CMK (cell line): ENCODE measurements at regions not wholly inside any gene's neighbourhood (a gene's known extent, or its start where the extent isn't known, plus 50 kb on each side); places are given as distances from the start of the nearest gene placed in this dataset.

Experiments used
- DNase-seq: peaks from one replicate; pipeline ENCODE4 v3.0.0-alpha.2; 2010; ENCODE audit warnings: low read depth

DNA sequence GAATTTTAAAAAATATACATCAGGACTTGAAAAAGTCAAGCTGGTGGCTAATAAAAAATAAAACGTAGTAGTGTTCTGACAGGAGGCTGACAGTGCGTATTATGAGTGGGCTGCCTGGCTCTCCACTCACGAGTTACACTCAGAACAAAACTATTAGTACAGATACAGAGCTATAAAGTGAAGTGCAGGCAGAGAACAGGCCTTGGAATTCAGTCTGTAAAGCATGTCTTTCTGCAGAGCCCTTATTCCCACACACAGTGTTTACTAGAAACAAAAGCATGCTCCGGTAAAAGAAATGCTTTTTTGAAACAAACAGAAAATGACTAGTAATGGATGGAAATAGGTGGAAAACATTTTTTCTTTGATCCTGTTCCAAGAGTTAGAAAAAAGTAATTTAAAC, 334.7 kb downstream of the DIRAS2 start:
- no peak for DNase-seq

DNA sequence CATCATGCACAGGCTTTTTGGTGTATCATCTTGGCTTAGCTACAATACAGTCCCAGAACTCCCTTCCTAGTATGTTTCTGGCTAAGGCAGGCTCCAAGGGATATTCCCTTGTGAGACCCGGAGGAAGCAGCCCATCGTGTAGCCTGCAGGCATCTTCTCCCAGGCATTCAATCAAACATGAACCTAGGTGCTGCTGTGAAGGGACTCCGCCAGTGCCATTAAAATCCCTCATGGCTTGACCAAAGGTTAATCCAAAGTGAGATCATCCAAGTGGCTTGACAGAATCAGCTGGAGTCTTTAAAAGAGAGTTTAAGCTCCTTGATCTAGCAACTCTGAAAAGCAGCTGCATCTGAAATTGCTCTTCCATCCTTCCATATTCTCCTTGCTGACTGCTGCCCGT, 333.9 kb downstream of the DIRAS2 start:
- no peak for DNase-seq

- DNase-seq: no peak
Observed at GRCh38 chr9:90309809-90310520, 332.7 kb downstream of the DIRAS2 start.

DNA sequence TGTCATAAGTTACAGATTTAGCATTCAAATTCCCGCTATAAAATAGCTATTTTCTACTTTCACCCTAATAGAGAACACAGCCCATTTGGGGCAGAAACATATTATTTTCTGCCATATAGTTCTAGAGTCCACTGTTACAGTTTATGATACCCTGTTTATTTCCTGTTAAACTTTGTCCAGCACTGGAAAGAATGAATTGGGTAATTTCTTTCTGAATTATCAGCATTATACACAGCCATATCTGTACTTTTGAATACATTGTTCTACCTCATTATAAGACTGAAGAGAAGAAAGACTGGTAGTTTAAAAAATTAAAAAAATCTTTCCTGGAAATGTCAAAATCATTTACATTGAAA, 332.1 kb downstream of the DIRAS2 start:
- DNase-seq: no peak

- no peak for DNase-seq
Observed at GRCh38 chr9:90311811-90312210, 330.8 kb downstream of the DIRAS2 start.

DNA sequence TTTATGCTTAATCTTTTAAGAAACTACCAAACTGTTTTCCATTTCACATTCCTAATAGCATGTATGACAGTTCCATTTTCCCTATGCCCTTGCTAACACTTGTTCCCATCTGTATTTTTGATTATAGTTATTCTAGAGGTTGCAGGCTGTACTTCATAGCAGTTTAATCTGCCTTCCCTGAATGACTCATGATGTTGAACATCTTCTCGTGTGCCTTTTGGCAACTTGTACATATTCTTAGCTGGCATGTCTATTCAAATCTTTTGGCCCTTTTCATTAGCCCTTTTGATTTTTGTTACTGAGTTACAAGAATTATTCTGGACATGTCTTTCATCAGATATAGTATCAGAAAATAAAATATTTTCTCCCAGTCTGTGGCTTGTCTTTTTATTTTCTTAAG, 320.3 kb downstream of the DIRAS2 start:
- DNase-seq: no peak

GRCh38 chr9:90325913-90326653, 316.5 kb downstream of the DIRAS2 start:
- no peak for DNase-seq

GRCh38 chr9:90330231-90330630, 312.4 kb downstream of the DIRAS2 start:
- no peak for DNase-seq

DNA sequence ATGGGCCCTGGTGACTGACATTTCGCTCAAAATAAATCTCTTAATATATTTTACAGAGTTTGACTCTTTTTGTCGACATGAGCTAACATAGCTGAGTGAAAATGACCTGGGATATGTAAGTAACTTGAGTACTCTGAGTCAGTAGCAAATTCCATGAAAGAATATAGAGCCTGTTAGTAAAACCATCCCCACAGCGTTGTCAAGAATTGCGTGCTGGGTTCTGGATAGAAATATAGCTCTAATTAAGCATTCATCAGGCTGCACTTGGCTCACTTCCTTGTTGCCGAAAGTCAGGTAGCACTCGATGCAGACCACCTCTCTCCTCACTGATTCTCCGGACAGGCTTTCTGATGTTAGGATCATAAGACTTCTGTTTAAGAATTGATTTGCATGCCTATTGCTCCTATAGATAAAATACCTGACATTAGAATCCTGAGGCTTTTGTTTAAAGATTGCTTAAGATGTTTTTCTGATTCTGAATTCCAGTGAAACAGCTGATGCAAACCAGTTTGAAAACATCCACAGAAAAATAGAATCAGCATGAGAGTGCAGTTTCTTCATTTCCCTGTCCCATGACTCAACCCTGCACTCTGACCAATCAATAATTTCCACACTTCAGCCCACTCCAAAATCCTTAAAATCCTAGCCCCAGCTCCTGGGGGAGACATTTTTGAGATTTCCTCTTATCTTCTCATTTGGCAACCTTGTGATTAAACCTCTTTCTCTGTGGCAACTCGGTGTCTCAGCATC, 310.6 kb downstream of the DIRAS2 start:
- no peak for DNase-seq

GRCh38 chr9:90333226-90333625, 309.4 kb downstream of the DIRAS2 start:
- no peak for DNase-seq

DNA sequence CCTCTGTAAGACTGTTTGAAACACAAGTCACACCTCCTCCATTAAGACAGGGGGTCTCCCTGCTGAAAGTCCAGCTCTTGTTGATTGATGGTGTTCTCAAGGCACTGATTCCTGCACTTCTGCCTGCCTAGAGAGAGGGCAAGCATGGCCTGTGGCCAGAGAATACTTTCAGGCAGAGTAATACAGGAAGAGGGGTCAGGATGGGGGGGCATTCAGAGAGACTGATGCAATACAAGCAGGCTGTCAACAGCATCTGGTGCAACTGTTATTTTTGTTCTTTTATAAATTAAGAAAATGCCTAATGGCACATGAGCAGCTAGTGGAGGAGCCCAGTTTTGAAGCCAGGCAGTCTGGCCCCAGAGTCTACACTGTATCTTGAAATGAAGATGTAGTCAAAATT, 302.2 kb downstream of the DIRAS2 start:
- DNase-seq: no peak

DNA sequence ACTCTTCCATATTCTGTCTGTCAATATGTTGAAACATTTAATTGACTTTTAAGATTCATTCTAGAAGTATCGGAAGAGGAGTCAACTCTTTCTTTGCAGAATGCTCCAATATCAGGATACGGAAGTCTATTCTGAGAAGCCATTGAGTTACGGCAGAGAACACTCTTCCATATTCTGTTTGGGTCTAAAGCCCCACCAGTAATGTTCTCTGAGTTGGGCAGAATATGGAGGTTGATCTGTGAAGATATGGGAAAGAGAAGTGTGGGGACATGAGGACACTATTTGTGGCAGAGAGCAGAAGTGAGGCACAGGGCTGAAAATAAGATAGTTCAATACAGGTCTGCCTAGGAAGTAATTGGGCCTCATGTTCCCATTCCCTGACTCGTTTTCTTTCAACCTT, 300.0 kb downstream of the DIRAS2 start:
- DNase-seq: no peak

DNA sequence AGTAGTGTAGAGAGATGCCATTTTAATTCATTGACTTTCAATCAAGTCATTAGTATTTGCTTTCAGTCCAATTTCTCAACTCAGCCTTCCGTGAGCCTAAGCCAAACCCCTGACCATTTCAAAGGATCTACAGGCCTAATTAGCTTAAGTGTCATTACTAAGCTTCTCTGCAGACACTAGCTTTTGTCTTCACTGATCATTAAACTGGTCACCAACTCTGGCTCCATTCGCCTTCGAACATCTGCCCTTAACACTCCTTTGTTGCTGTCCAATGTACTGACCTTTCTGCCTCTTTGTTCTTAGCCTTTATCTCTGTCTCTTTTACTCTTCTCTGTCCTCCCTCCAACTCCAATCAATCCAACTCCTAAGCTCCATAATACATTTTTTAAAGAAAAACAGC, 299.3 kb downstream of the DIRAS2 start:
- DNase-seq: no peak

- no peak for DNase-seq
Observed at GRCh38 chr9:90343991-90344390, 298.6 kb downstream of the DIRAS2 start.

- no peak for DNase-seq
Observed at GRCh38 chr9:90365666-90366065, 277.0 kb downstream of the DIRAS2 start.

DNA sequence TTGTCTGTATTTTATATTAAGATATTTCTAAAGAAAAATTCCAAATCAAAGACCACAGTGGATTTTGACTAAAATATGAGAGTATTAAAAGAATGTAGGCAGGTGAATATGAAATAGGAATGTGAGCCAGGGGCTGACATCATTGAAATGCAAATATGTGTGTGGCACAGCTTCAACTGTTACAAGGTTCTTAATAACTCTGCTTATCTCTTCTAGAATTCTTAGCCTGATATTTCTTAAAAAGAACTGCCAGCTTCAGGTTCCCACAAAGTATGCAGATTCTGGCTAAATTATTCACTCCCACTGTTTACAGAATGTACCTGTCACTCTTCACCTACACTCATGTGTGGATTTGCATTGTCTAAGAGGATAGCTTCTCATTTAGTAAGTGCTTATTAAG, 274.4 kb downstream of the DIRAS2 start:
- no peak for DNase-seq

GRCh38 chr9:90368928-90369327, 273.7 kb downstream of the DIRAS2 start:
- no peak for DNase-seq

GRCh38 chr9:90379771-90380170, 262.9 kb downstream of the DIRAS2 start:
- DNase-seq: no peak

DNA sequence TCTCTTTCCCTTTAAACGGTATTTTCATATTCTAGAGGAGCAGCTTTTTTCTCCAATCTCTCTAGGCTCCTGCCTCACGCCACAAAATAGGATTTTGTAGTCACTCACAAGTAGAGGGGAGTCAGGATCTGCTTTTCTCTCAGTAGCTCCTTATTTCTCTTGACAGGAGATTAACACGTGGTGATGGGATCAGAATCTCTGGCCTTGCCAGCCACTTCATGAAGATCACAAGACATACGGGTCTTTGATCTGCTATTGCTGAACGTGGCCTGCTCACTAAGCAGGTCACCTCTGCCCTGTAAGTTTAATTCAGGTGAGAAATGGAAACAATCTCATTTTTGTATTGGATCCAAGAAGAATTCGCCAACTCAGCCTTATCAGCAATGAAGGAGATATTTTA, 257.5 kb downstream of the DIRAS2 start:
- DNase-seq: no peak

GRCh38 chr9:90393365-90394152, 249.1 kb downstream of the DIRAS2 start:
- DNase-seq: no peak

- no peak for DNase-seq
Observed at GRCh38 chr9:90394871-90395270, 247.8 kb downstream of the DIRAS2 start.

GRCh38 chr9:90400091-90400490, 242.5 kb downstream of the DIRAS2 start:
- DNase-seq: no peak
